EL (cell line): ENCODE measurements at regions not wholly inside any gene's neighbourhood (a gene's known extent, or its start where the extent isn't known, plus 50 kb on each side); places are given as distances from the start of the nearest gene placed in this dataset.
"Not testable (repeated sequence)": the region's sequence is repeated elsewhere in the genome, so short reads cannot be mapped to it uniquely, and the experiment has no call there.

Source experiments
- DNase-seq: peaks from one replicate; pipeline ENCODE4 v3.0.0-alpha.2; 2016

GRCh38 chr7:80082213-80082612, 52.4 kb upstream of the GNAI1 start:
- no peak for DNase-seq

GRCh38 chr7:80078886-80079285, 55.7 kb upstream of the GNAI1 start:
- no peak for DNase-seq

GRCh38 chr7:80078159-80078731, 56.4 kb upstream of the GNAI1 start:
- DNase-seq: peak; percentile 35

GRCh38 chr7:80070391-80070790, 64.2 kb upstream of the GNAI1 start:
- no peak for DNase-seq

GRCh38 chr7:80066639-80067038, 68.0 kb upstream of the GNAI1 start:
- DNase-seq: no peak

GRCh38 chr7:80063834-80064233, 70.8 kb upstream of the GNAI1 start:
- DNase-seq: no peak

- peak; percentile 58 for DNase-seq
These were observed 74.3 kb upstream of the GNAI1 start for GRCh38 chr7:80060218-80060806.

- DNase-seq: no peak
These were observed 77.1 kb upstream of the GNAI1 start for GRCh38 chr7:80057488-80057887.

- peak; percentile 61 for DNase-seq
These were observed 80.3 kb upstream of the GNAI1 start for GRCh38 chr7:80054356-80054755.

GRCh38 chr7:80053124-80053523, 81.5 kb upstream of the GNAI1 start:
- DNase-seq: no peak

GRCh38 chr7:80047856-80048459, 86.7 kb upstream of the GNAI1 start:
- DNase-seq: no peak

GRCh38 chr7:80047032-80047431, 87.6 kb upstream of the GNAI1 start:
- no peak for DNase-seq

- DNase-seq: no peak
These were observed 89.8 kb upstream of the GNAI1 start for GRCh38 chr7:80044796-80045195.

GRCh38 chr7:80040752-80041151, 93.9 kb upstream of the GNAI1 start:
- no peak for DNase-seq

GRCh38 chr7:80040335-80040734, 94.3 kb upstream of the GNAI1 start:
- DNase-seq: no peak

GRCh38 chr7:80039251-80039884, 95.3 kb upstream of the GNAI1 start:
- DNase-seq: no peak

GRCh38 chr7:80037689-80038088, 96.9 kb upstream of the GNAI1 start:
- no peak for DNase-seq

- no peak for DNase-seq
These were observed 98.5 kb upstream of the GNAI1 start for GRCh38 chr7:80036107-80036506.

GRCh38 chr7:80028717-80029116, 105.9 kb upstream of the GNAI1 start:
- no peak for DNase-seq

GRCh38 chr7:80027611-80028173, 106.9 kb upstream of the GNAI1 start:
- DNase-seq: peak; percentile 7

GRCh38 chr7:80026766-80027165, 107.9 kb upstream of the GNAI1 start:
- peak; percentile 27 for DNase-seq

GRCh38 chr7:80020277-80020676, 114.4 kb upstream of the GNAI1 start:
- DNase-seq: not testable (repeated sequence)

GRCh38 chr7:80019809-80020207, 114.8 kb upstream of the GNAI1 start:
- not testable (repeated sequence) for DNase-seq
